ENCODE measurements at regions not wholly inside any gene's neighbourhood (a gene's known extent, or its start where the extent isn't known, plus 50 kb on each side); places are given as distances from the start of the nearest gene placed in this dataset.

- no peak for TF ChIP-seq CTCF (IDR thresholded peaks at IDR 0.05 in 4 of 5, conservative IDR thresholded peaks at IDR 0.05 in 1 of 5)
- TF ChIP-seq POLR2A (IDR thresholded peaks at IDR 0.05): no peak
Observed at GRCh38 chr9:19662213-19662612, 126.6 kb downstream of the SLC24A2 start.
